Panc1 (cell line): ENCODE measurements at regions not wholly inside any gene's neighbourhood (a gene's known extent, or its start where the extent isn't known, plus 50 kb on each side); places are given as distances from the start of the nearest gene placed in this dataset.
"Not testable (repeated sequence)": the region's sequence is repeated elsewhere in the genome, so short reads cannot be mapped to it uniquely, and the experiment has no call there.

Experiments
- POLR2AphosphoS5 ChIP-seq: IDR thresholded peaks from 2 replicates; pipeline ENCODE4 v1.6.1; 2012; ENCODE audit warnings: mild to moderate bottlenecking, low read depth, low read length, moderate library complexity
- TF ChIP-seq, protein P1 (sequence below): fragments of 450-650 bp; IDR thresholded peaks from 2 replicates; pipeline ENCODE4 v1.5.1; 2017; ENCODE audit warnings: mild to moderate bottlenecking

DNA sequence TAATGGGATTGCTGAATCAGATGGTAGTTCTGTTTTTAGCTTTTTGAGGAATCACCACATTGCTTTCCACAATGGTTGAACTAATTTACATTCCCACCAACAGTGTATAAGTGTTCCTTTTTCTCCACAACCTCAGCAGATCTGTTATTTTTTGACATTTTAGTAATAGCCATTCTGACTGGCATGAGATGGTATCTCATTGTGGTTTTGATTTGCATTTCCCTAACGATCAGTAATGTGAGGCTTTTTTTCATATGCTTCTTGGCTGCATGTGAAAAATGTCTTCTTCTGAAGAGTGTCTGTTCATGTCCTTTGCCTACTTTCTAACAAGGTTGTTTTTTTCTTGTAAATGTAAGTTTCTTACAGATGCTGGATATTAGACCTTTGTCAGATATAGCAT lies 402.4 kb downstream of the MAT2B start:
- not testable (repeated sequence) for TF ChIP-seq POLR2AphosphoS5
- TF ChIP-seq, protein P1, sequence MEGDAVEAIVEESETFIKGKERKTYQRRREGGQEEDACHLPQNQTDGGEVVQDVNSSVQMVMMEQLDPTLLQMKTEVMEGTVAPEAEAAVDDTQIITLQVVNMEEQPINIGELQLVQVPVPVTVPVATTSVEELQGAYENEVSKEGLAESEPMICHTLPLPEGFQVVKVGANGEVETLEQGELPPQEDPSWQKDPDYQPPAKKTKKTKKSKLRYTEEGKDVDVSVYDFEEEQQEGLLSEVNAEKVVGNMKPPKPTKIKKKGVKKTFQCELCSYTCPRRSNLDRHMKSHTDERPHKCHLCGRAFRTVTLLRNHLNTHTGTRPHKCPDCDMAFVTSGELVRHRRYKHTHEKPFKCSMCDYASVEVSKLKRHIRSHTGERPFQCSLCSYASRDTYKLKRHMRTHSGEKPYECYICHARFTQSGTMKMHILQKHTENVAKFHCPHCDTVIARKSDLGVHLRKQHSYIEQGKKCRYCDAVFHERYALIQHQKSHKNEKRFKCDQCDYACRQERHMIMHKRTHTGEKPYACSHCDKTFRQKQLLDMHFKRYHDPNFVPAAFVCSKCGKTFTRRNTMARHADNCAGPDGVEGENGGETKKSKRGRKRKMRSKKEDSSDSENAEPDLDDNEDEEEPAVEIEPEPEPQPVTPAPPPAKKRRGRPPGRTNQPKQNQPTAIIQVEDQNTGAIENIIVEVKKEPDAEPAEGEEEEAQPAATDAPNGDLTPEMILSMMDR, result not testable (repeated sequence)
